Activated CD4-positive, alpha-beta T cell treated with anti-CD3 and anti-CD28 coated beads, Interleukin-10, Interleukin-2, amounts not matched to agents 100 ng/mL and 50 ng/mL, durations not matched to agents 16 hours and 8 hours (primary cell): ENCODE measurements at regions not wholly inside any gene's neighbourhood (a gene's known extent, or its start where the extent isn't known, plus 50 kb on each side); places are given as distances from the start of the nearest gene placed in this dataset.
"Not testable (repeated sequence)": the region's sequence is repeated elsewhere in the genome, so short reads cannot be mapped to it uniquely, and the experiment has no call there.

Experiments
- DNase-seq: peaks from one replicate; pipeline ENCODE4 v3.0.0-alpha.2; 2020

- DNase-seq: no peak
Measured at GRCh38 chr6:27531772-27532459, 59.0 kb upstream of the ZNF184 start.

- not testable (repeated sequence) for DNase-seq
Measured at GRCh38 chr6:27529796-27530195, 56.9 kb upstream of the ZNF184 start.

DNA sequence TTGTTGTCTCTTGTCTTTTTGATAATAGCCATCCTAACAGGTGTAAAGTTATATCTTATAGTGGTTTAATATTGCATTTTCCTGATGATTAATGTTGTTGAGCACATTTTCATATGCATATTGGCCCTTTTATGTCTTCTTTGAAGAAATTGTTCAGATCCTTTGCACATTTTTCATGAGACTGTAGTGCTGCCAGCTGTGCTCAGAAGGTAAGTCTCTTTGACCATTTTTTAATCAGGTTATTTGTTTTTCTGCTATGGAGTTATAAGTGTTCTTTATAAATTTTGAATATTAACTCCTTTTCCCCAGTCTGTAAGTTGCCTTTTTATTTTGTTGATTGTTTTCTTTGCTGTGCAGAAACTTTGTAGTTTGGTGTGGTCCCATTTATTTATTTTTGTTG, 55.8 kb upstream of the ZNF184 start:
- no peak for DNase-seq
